DMS114 treated with DMSO at 0.1 percent for 48 hours (cell line): ENCODE measurements at regions not wholly inside any gene's neighbourhood (a gene's known extent, or its start where the extent isn't known, plus 50 kb on each side); places are given as distances from the start of the nearest gene placed in this dataset.

Experiments
- DNase-seq: peaks from one replicate; lab custom pipeline; 2025; ENCODE audit not compliant: unreplicated experiment; lab: John Stamatoyannopoulos, UW

GRCh38 chr1:234938924-234939323 is 189.7 kb downstream of the TOMM20 start:
- no peak for DNase-seq

GRCh38 chr1:234938135-234938534 is 190.5 kb downstream of the TOMM20 start:
- DNase-seq, result no peak

DNA sequence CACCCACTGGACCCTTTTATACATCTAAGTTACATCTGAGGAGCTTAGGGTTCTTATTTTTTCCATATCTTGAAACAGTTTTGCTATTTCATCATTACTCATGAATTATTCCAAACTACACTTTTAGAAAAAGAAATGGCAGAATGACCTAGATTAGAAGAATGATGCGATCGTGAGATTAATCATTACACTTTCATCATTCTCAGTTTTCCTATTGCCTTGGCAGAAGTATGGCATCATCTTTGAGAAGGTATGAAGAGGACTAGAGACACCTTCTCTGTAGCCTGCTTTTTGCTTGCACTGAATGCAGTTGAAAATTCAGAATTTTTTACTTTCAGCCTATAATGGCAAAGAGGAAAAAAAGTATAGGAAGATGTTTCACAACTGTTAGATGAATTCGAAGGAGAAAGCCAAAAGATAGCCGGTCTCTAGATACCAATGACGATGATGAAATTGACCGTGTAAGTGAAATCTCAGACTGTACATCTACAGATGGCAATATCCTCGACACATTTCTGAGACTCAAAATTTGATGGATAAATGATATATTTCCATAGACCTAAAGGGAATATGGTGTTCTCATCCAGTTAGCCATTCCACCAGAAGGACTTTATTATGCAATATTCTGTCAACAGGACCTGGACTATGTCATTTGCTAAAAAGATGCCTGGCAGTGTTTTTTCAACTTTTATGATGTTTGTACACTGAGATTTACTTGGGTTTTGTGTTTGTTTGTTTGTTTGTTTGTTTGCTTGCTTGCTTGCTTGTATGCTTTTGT is 191.8 kb downstream of the TOMM20 start:
- DNase-seq, result no peak

DNA sequence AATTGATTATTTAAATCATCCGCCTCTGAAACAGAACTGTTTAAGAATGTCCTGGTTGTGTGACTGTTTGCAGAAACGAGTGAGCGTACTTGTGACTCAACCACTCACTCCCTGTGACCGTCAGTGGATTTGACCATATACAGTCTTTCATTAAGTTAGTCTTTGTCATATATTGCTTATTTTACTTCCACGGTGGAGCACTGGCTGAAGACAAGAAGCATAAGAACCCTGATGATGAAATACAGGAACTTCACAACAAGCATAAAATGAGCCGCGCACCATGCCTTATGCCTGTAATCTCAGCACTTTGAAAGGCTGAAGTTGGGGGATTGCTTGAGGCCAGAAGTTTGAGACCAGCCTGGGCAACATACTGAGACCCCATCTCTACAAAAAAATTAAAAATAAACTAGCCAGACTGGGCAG is 194.0 kb downstream of the TOMM20 start:
- DNase-seq, result no peak

- no peak for DNase-seq
Observed at GRCh38 chr1:234933475-234933874, 195.2 kb downstream of the TOMM20 start.

- no peak for DNase-seq
Observed at GRCh38 chr1:234932511-234933430, 195.9 kb downstream of the TOMM20 start.

DNA sequence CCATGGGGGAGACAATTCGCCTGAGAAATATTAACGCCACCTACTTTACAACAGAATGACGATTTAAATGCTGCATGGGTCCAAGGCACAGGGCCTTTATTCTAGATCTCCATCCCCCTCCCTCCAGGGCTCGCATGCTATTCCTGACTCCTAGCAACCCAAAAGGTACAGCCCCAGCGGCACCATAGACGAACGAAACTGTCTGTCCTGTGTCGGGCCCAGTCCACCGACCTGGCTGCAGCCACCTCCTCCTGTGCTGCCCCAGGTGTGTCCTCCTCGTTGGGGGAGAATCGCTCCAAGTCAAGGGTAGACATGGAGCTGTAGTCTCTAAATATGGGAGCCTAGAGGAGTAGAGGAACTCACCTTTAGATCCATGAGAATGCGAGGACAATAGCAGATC is 196.5 kb downstream of the TOMM20 start:
- no peak for DNase-seq

DNA sequence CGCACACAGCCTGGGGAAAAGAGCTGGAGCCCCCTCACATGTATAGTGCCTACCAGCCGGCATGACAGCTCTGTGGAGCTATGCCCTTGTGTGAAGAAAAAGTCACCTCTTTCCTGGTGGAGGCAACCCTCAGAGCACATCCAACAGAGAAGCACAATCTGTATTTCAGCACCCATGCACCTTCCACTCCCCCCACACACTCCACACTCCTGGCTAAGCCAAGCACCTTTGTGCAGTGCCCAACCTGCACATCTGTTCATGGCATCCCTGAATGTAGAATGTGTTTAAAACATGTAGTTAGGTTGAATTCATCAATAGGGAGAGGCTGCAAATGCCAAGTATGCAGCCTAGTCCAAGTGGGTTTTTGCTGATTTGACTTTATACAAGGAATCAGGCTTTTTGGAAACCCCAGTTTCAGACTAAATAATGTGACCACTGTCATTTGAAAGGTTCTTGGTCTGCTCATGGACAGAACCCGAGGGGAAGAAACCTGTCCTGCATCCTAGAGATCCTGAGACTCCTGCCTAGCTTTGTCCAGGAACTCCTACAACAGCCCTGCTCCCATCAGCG is 197.1 kb downstream of the TOMM20 start:
- DNase-seq, result no peak

GRCh38 chr1:234929369-234929768 is 199.3 kb downstream of the TOMM20 start:
- no peak for DNase-seq

GRCh38 chr1:234928642-234929041 is 200.0 kb downstream of the TOMM20 start:
- no peak for DNase-seq

GRCh38 chr1:234927971-234928640 is 200.5 kb downstream of the TOMM20 start:
- no peak for DNase-seq

GRCh38 chr1:234927312-234927970 is 201.2 kb downstream of the TOMM20 start:
- no peak for DNase-seq

DNA sequence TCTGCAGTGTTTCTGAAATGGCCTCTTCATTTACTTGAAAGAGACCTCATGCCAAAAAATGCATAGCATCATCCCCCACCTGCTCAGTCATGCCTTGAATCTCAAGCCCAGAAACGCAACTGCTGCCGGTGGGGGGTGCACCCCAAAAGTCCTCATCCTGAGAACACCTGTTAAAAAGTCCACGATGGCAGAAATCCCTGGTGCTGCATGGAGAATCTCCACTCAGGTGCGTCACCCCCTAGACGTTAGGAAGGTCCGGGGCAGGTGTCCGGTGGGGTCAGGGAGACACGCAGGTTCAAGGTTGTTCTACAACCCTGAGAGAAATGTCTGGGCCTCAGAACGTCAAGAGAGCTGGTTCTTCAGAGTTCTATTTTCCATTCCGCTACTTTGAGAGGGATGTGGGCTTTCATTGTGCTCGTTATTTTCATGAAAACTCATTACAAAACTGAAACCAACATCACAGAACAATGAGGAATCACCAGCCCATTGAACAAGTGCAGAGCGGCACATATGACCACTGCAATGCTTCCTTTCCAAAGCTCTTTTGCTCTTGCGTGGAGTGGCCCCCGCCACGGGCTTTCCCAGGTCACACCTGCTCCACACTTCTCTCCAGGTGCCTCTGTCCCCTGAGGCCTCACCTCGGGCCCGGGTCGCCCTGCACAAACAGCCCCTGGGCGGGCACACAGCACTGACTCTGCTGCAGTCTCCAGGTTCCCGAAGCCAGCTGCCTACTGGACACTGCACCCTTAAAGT is 201.9 kb downstream of the TOMM20 start:
- DNase-seq, result no peak

- DNase-seq, result no peak
Observed at GRCh38 chr1:234926264-234926558, 202.4 kb downstream of the TOMM20 start.

DNA sequence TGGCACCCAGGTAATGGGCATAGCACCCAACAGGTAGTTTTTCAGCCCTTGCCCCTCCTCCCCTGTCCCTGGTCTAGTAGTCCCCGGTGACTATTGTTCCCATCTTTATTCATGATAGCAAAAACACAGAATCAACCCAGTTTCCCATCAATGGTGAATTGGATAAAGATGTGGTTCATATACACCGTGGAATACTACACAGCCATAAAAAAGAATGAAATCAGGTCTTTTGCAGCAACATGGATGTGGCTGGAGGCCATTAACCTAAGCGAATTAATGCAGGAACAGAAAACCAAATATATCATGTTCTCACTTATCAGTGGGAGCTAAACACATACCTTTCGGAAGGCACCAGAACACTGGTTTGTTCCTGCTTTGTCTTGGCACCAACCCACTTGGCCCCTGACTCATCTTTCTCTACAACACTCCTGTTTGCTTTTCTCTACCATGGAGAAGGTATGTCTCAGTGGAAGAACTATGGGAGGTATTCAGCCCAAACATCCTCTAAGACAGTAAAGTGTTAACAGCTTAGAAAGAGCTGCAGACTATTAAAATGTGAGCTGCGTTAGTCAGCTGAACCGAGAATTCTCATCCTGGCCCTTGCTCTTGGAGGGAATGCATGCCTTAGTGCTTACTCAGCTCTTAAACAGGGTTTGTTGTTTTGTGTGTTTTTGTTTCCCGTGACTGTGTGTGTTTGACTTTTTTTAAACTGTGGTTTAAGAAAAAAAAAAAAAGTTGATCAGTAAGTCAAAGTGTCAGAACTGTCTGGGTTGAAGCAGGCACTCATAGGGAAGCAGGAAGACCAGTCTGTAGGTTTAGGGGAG is 203.0 kb downstream of the TOMM20 start:
- no peak for DNase-seq

- DNase-seq, result no peak
Observed at GRCh38 chr1:234924450-234925355, 203.9 kb downstream of the TOMM20 start.

DNA sequence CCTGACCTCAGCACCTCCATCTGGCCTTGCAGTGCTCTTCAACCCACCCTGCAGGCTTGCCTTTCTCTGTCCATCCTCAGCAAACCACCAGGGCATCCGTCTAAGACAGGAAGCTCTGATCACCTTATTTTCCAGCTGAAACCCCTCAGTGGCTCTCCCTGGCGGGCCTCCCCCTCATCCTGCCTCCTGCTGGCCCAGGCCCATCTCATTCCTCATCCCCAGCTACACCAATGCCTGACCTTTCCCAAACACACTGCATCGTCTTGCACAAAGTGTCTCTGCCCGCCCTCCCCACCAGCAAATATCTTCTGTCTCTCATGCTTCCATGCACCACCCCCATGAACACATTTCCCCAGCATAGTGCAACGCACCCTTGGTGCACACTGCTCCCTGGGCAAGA is 205.0 kb downstream of the TOMM20 start:
- DNase-seq, result no peak

GRCh38 chr1:234922987-234923386 is 205.7 kb downstream of the TOMM20 start:
- no peak for DNase-seq
